ENCODE measurements at regions not wholly inside any gene's neighbourhood (a gene's known extent, or its start where the extent isn't known, plus 50 kb on each side); places are given as distances from the start of the nearest gene placed in this dataset.
A peak's percentile ranks its signal among the peaks of the same experiment; 100 is the strongest.

- 35 to 37% methylated on average over 5 of the region's 5 CpGs for whole genome bisulfite sequencing, 2 donors
- peaks cover 0 to 60% (median 22%) of the 10 kb centered on the region in 4 donors for H3K4me1 ChIP-seq
- peak overlapping the region in 2 of 4 donors; percentile 74 to 84 for H3K27ac ChIP-seq
These were observed 174.4 kb downstream of the ICOS start for GRCh38 chr2:204110751-204111516.

GRCh38 chr2:204112084-204112770 is 175.7 kb downstream of the ICOS start:
- Histone ChIP-seq H3K27me3 (no peaks in the 10 kb centered on the region), H3K9me3 (no peaks in the 10 kb centered on the region), H3K4me3 (no peak overlapping the region), H3K27ac (peak overlapping the region in 2 of 4 donors; percentile 5 to 74), H3K36me3 (no peaks in the 10 kb centered on the region), H3K4me1 (peaks cover 0 to 73% (median 24%) of the 10 kb centered on the region in 4 donors)
- TF ChIP-seq POLR2A (IDR thresholded peaks at IDR 0.05) (no peak), EP300 (IDR thresholded peaks at IDR 0.05) (no peak), CTCF (IDR thresholded peaks at IDR 0.05) (no peak)
- no peak for DNase-seq (ENCODE audit: low spot score in 2 of 2)
- 64 to 83% methylated on average over 6 of the region's 6 CpGs for WGBS, 2 donors

More at GRCh38 chr2:204110751-204111516, 174.4 kb downstream of the ICOS start:
- H3K36me3 ChIP-seq: no peaks in the 10 kb centered on the region
- no peaks in the 10 kb centered on the region for H3K9me3 ChIP-seq
- TF ChIP-seq CTCF (IDR thresholded peaks at IDR 0.05) (no peak), POLR2A (IDR thresholded peaks at IDR 0.05) (no peak), EP300 (IDR thresholded peaks at IDR 0.05) (no peak)
- H3K4me3 ChIP-seq: peak overlapping the region in 1 of 4 donors; percentile 8
- H3K27me3 ChIP-seq: no peaks in the 10 kb centered on the region
- no peak for DNase-seq (ENCODE audit: low spot score in 2 of 2)

- Histone ChIP-seq H3K4me3 (no peak overlapping the region), H3K4me1 (peaks cover 0 to 65% (median 16%) of the 10 kb centered on the region in 4 donors), H3K36me3 (no peaks in the 10 kb centered on the region), H3K9me3 (no peaks in the 10 kb centered on the region), H3K27ac (no peak overlapping the region), H3K27me3 (no peaks in the 10 kb centered on the region)
- WGBS, 2 donors: 71 to 77% methylated on average over 11 of the region's 11 CpGs
- TF ChIP-seq POLR2A (IDR thresholded peaks at IDR 0.05) (no peak), EP300 (IDR thresholded peaks at IDR 0.05) (peak in 1 of 2 donors; percentile 36)
- no peak for DNase-seq (ENCODE audit: low spot score in 2 of 2)
These were observed 178.0 kb downstream of the ICOS start for GRCh38 chr2:204114295-204115136.

- peaks cover 0 to 56% (median 10%) of the 10 kb centered on the region in 4 donors for H3K4me1 ChIP-seq
- DNase-seq (ENCODE audit: low spot score in 2 of 2): no peak
- H3K27ac ChIP-seq: peak overlapping the region in 3 of 4 donors; percentile 13 to 48 (median 43)
- whole genome bisulfite sequencing, 2 donors: 80 to 84% methylated on average over 5 of the region's 5 CpGs
- H3K36me3 ChIP-seq: no peaks in the 10 kb centered on the region
- no peak overlapping the region for H3K4me3 ChIP-seq
- H3K9me3 ChIP-seq: no peaks in the 10 kb centered on the region
- no peaks in the 10 kb centered on the region for H3K27me3 ChIP-seq
- TF ChIP-seq POLR2A (IDR thresholded peaks at IDR 0.05): no peak
- no peak for TF ChIP-seq EP300 (IDR thresholded peaks at IDR 0.05)
- TF ChIP-seq CTCF (IDR thresholded peaks at IDR 0.05): no peak
These were observed 178.8 kb downstream of the ICOS start for GRCh38 chr2:204115137-204116056.
